Activated naive CD4-positive, alpha-beta T cell treated with Interleukin-2 at 50 U/mL for 16 hours (primary cell): ENCODE measurements at regions not wholly inside any gene's neighbourhood (a gene's known extent, or its start where the extent isn't known, plus 50 kb on each side); places are given as distances from the start of the nearest gene placed in this dataset.
"Not testable (repeated sequence)": the region's sequence is repeated elsewhere in the genome, so short reads cannot be mapped to it uniquely, and the experiment has no call there.

Experiments
- DNase-seq: peaks from one replicate; pipeline ENCODE4 v3.0.0-alpha.2; 2020

DNA sequence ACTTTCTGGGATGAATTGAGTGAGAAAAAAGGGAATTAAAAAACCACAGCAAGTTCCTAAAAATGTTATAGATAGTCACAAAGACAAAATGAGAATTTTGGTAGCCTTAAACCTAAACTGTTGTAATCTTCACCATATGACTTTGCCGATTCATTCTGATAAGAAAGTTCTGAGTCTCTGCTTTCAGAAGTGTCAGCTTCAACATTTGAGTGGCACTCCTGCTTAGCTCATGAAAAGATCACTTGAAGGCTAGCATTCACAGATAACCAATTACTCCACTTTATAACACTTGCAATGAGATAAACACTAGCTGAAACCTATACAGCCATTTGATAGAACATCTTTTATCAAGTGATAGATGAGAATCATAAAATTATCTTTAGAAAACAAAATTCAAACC, 288.1 kb upstream of the POU1F1 start:
- DNase-seq = no peak

DNA sequence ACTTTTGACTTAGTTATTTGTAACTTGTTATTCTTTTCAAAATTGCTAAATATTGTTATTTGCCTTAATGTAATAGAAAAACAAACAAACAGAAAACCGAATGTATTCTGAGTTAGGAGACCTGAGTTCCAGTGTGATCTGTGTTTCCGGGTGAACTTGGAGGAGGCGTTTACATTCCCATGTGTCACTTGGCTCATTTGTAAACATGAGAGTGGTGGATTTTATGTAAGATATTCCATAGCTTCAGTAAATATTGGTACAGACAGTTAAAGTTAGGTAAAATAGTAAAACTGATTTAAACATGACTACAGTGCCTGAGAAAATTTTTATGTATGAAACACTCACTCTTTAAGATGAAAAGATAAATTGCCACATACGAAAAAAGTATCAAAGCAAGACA, 287.3 kb upstream of the POU1F1 start:
- DNase-seq = no peak

DNA sequence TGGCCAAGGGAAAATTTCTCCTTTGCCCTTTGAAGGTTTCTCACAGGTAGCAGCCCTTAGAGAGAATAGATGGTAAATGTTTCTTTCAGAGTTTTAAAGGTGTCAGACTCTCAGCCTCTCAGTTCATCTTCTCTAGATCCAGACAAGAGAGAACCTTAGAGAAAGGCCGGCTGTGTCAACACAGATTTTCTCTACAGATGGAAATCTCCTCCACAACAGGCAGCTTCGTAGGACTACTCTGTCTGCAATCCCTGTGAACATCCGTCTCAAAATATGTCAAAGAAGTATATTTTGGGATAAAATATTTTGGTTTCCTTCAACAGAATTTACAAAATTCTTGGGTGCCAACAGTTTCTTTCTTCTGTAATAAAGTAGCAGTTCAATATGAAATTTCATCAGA, 282.1 kb upstream of the POU1F1 start:
- DNase-seq = no peak

DNA sequence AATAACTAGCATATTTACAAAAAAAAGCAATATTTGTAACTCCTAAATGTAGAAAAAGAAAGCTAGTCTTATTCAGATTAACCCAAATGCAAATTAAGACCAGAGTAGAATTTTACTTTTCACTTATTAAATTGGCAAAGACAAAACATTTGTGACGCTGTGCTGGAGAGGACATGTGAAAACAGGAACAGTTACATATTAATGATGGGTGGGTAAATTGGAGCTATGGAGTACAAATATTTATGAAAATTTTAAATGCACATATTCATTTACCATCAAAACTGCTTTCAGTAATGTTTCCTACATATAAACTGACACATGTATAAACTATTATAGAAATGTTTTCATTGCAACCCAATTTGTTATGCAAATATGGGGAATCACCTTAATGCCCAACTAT, 278.9 kb upstream of the POU1F1 start:
- DNase-seq = no peak

DNA sequence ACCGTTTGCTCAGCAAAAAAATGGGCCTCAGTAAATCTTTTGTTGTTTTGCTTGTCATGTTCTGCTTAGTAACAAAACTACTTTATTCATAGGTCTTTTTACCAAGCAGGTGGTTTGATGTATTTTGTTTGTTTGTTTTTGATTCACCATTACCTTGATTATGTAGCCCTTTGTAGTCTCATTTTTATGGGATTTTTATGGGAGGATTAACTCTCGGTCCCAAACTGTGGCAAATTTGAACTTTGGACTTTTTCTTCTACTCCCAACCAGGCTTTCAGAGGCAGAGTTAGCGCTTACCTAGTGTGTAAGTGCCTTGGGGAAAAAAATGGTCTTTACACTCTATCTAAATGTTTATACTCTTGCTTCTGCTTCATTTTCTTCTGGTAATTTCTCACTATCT, 276.7 kb upstream of the POU1F1 start:
- no peak for DNase-seq

DNA sequence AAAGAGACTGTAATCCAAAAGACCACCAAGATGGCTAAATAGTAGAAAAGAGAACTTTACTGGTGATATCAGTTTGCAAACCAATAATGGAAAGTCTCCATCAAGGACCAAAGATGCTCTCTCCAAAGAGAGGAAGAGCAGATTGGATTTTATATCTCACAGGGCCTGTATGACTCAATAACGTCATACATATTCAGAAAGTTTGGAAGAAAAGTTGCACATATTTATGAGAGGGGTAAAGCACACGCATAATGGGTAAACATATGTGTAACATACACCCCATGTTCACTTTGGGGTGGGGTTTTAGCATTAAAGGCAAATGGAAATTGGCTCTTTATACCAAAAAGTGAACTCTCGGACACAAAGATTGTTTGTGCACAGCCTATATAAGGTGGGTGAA, 274.5 kb upstream of the POU1F1 start:
- no peak for DNase-seq

DNA sequence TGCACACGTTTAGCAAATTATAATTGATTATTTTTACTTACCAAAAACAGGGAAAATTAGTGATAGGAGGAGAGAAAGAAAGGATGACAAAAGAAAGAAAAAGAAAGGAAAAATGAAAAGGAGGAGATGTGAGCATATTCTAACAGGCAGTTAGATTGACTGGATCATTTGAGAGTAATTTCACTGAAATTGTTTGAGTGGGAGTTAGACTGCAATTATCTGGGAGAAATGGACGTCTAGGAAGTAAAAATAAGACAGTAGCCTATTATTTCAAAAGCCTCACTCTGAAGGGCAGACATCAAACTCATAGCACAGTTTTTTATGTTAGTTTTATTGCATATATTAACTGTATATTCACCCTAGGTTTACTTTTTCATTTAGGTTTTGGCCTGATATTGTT, 272.8 kb upstream of the POU1F1 start:
- no peak for DNase-seq

DNA sequence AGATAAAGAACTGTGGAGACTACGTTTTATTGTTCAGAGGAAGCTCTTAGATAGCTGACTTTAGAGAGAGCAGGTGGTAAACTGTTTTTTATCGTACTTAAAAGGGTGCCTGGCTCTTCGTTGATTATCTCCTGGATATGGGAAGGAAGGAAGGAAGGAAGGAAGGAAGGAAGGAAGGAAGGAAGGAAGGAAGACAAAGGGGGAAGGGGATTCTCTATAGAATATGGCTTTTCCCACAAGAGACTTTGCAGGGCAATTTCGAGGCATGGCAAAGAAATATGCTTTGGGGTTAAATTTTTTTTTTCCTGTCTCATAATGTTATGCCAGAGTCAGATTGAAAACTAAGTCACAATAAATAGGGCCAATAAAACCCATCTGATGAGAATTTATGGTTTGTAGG, 271.9 kb upstream of the POU1F1 start:
- DNase-seq = no peak

DNA sequence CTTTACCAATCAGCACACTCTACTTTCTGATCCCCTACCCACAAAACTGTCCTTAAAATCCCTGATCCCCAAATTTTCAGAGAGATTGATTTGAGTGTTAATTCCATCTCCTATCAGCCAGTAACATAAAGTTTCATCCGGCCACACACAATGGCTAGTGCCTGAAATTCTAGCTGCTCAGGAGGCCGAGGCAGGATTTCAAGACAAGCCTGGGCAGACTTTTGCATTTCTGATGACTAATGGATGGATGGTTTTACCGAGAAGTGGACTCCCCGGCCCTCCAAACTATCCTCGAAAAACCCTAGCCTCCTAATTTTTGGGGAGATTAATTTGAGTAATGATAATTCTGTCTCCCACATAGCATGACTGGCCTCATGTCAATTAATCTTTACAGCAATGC, 269.8 kb upstream of the POU1F1 start:
- no peak for DNase-seq

DNA sequence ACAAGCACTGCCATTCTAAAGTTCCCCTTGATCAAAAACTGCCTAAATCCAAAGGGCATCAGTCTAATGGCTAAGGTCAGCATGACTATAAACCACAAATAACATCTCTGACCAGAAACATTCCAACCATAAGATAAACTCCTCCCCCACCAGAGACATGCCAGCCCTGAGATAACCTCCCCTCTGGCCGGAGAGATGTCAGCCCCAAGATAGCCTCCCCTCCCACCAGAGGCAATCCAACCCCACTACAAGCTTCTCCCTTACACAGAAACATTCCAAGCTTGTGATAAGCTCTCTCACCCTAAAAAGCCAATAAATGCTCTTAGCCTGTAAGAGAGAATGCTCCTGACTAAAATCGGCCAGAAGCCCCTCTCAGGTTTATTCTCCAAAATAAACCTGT, 267.0 kb upstream of the POU1F1 start:
- DNase-seq = not testable (repeated sequence)

DNA sequence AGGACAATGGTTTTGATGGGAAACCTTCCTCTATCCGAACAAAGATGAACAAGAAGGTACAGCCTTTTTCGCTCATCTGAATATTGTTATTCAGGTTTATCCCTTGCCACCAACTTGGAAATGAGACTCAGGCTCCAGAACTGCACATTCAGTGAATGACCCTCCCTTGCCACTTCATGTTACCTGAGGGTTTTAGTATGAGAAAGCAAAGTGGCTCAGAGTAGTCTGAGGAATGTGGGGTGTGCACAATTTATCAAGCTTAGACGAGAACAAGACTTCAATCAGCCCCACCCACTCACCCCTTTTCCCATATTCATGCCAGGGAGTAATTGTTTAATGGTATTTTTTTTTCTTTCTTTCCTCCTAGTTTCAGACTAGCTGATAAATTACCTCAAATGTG, 265.3 kb upstream of the POU1F1 start:
- DNase-seq = no peak

DNA sequence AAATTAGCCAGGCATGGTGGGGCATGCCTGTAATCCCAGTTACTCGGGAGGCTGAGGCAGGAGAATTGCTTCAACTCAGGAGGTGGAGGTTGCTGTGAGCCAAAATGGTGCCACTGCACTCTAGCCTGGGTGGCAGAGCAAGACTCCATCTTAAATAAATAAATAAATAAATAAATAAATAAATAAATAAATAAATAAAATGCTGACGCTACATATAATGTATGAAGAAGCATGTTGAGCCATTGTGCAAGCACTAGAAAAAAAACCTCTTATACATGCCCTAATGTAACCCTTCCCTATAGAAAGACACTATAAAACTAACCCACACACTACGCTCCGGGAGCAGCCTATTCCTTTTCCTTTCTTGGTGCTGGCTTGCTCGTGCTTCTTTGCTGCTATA, 262.3 kb upstream of the POU1F1 start:
- not testable (repeated sequence) for DNase-seq

DNA sequence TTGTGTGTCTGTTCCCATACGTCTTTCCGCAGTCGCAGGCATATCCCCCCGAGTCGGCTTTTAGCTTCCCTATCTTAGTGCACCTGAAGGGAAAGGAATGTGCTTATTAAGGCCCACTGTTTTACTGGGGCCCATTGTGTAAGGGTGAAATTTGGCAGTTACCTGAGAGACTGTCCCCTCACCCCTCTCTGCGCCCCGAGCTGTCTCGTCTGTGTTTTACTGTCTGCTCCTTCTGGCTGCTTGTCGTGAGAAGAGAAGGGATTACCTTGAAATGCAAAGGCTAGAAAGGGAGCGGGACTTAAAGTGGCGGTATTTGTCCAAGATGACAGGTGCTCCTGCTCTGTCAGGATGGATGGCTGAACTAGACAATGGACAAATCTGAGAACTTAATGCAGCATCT, 233.0 kb upstream of the POU1F1 start:
- no peak for DNase-seq

DNA sequence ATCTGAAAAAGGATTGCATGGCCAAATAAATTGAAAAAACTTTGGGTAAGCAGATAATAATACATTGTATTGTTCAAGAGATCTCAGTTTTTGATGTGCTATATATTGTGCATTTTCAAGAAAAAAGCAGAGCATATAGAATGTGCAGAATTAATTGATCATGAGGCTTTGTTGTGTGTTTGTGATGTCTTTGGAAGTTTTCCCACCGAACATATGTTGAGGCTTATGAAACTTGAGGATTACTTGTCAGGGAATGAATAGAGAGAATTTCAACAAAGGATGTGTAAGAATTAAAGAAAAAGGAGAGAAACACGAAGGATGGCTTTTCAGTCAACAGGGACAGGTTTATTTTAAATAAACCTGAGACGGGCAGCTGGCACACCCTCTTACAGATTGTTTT, 232.5 kb upstream of the POU1F1 start:
- no peak for DNase-seq

DNA sequence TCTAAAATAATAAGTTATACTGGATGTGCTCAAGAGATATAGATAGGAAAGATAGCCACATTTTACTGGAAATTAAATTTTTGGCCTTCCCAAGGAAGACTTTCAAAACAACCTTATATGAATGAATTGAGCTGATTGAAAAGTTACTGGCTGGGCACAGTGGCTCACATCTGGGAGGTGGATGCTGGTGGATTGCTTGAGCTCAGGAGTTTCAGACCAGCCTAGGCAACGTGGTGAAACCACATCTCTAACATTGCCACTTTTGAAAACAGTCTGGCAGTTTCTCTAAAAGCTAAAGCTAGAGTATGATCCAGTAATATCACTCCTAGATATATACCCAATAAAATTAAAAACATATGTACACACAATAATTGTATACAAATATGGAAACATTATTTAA, 231.4 kb upstream of the POU1F1 start:
- DNase-seq = no peak

DNA sequence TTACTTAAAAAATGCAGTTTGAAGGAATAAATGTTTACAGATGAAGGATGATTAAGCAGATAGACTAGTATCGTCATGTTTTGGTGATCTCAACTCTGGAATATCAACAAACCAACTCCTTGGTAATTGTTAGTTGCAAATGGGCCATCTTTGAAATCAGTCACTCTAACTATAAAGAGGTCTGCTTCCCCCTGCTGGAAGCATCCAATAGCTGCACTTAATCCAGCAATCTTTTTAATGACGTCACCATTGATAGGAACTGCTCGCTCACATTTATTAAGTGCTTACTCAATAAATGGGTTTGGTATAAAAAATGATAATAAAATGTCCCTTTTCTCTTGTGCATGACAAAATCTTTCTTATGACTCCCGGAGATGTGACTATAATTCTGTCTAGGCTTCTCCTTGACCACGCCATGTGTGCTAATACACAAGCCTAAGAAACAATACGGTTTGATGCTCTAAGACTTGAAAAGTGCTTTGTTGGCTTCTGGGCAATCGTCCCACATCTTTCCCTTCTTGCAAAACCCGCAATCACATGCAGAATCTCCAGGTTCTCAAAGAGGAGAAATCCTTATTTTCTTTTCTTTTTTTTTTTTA, 227.6 kb upstream of the POU1F1 start:
- no peak for DNase-seq

DNA sequence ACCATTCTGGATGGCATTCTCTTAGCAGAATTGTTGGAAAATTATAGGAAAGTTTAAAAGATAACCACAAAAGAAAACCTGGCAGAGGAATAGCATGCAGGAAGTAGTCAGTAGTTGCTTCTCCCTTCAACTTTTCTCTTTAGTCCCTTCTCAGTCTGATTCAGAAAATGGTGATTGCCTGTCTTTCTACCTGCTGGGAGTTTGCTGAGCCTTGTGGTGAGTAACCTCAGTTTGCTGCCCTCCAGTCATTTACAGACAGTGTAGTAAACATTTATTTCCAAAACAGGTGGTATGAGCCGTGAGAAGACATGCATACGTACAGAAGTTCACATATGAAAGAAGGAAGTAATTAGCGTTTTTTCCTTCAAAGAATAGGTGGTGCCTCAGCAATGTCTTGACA, 224.7 kb upstream of the POU1F1 start:
- DNase-seq = no peak

DNA sequence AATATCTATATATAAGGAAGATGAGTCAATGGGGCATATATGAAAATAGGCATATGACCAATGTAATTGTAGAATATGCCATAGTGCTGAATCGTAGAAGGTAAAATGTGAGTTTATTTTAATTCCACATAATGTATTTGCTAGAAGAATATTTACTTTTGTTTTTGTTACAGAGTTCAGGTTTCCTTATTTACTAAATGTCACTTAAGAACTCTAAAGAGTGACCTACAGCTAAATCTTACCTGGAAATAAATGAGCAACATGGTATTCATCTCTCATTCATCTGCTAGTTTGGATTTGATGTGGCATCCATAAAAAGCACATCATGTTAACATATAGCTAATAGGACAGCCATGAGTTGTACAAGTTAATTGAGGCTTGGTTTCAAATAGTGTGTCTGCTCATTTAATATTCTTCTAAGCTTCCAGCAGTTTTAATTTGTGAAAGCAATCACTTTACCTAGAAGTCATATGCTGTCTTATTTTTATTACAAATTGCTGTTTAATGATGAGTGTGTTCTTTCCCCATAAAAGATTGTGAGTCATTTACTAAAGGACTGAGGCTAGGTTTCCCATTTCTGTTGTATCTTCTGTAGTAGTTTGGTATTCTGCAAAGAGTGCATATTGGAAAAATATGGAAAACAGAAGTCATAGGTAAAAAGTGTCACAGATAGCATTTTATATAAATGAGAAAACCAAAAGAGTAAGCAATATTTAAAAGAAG, 222.1 kb upstream of the POU1F1 start:
- no peak for DNase-seq

DNA sequence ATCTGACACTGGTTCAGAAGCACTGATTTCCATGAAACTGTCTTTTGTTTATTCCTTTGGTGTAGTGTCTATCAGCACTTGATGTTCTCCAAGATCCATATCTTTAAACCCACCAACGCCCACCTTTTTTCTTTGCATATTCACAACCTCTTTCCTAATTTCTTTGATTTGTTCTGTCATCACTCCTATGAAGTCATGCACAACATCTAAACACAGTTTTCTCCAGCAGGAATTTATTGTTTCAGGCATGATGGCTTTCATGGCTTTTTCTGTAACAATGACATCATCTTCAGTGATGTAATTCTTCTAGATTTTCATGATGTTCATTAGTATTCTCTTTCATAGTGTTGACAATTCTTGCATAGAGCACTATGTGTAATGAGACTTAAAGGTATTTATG, 219.6 kb upstream of the POU1F1 start:
- DNase-seq = no peak

DNA sequence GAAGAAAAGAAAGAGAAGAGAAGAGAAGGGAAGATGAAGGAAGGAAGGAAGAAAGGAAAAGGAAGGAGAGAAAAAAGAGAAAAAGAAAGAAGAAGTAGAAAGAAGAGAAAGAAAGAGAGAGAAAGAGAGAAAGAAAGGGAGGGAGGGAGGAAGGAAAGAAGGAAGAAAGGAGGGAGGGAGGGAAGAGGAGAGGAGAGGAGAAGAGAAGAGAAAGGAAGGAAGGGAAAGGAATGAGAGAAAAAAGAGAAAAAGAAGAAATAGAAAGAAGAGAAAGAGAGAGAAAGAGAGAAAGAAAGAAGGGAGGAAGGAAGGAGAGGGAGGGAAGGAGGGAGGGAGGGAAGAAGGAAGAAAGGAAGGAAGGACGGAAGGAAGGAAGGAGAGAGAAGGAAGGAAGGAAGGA, 217.9 kb upstream of the POU1F1 start:
- DNase-seq = no peak

DNA sequence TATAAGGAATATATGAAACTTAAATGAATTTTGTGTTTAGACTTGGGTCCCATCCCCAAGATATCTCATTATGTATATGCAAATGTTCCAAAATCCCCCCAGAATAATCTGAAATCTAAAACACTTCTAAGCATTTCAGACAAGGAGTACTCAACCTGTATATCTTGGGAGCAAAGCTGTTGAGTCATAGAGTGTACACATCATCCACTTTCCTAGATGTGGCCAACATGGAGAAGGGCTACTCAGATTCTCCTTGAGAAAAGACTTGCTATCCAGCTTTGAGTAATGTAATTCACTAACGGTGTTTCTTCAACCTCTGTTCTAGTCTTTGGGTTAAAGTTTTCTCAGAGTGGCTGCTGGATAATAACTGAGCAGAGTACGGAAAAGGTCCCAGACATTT, 215.5 kb upstream of the POU1F1 start:
- DNase-seq = no peak

DNA sequence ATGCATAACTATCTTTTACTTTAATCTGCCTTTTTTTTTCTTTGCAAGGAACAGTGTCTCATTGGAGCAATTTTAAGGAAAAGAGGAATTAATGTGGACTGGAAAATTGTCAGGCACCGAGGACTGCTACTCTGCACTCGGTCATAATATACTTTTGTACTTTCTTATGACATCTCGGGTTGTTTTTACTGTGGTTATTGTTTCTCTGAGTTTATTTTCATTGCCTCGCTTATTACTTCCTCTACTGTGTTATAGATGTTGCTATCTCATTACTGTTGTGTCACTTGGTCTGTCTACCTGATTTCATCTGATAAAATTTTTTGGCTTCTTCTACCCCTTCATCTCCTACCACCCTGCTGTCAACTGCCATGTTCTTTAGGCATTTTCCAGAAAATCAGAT, 213.5 kb upstream of the POU1F1 start:
- DNase-seq = no peak

DNA sequence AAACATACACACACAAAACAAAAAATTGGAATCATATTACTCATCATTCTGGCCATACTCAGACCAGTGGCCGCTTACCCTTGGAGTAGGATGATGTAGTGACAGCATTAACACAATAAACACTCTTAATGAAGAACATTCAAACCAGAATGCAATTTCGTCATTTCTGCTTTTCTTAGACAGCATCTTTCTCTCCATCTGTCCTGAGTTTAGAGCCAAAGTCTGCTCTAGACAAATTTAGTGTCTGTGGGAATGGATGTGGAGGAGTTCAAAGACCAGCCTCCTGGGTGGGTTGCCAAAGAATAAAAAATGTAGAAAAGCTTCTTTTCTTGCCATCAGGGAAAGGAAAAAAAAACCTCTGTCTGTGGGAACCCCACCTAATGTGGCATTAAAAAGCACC, 212.4 kb upstream of the POU1F1 start:
- no peak for DNase-seq

DNA sequence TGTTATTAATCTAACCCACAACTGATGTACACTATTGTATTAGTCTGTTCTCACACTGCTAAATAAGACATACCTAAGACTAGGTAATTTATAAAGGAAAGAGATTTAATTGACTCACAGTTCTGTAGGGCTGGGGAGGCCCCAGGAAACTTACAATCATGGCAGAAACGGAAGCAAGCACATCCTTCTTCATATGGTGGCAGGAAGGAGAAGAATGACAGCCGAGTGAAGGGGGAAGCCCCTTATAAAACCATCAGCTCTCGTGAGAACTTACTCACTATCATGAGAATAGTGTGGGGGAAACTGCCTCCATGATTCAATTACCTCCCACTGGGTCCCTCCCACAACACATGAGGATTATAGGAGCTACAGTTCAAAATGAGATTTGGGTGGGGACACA, 210.3 kb upstream of the POU1F1 start:
- DNase-seq = not testable (repeated sequence)

DNA sequence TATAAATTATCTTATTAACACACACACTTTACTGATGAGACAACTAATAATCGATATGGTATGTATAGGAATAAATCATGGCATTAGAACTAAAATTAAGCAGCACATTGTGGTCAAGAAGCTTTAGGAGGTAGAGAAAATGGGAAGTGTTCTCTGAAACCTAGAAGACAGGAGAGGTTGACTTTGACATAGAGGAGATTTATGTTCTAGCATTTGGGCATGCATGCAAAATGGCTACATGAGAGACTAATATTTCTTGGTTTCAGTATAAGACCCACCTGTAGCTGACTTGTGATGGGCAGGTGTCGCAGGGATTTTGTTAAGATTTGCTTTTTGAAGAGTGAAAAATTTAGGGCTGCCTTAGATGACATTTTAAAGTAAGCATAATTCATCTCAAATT, 209.7 kb upstream of the POU1F1 start:
- DNase-seq = no peak
